HG03575 (cell line): ENCODE measurements at regions not wholly inside any gene's neighbourhood (a gene's known extent, or its start where the extent isn't known, plus 50 kb on each side); places are given as distances from the start of the nearest gene placed in this dataset.
"Not testable (repeated sequence)": the region's sequence is repeated elsewhere in the genome, so short reads cannot be mapped to it uniquely, and the experiment has no call there.

Source experiments
- ATAC-seq: cut with Tn5 transposase; IDR thresholded peaks from one replicate; pipeline ENCODE4 v1.9.1; 2021; ENCODE audit not compliant: unreplicated experiment, insufficient number of reproducible peaks, low FRiP score; ENCODE audit errors: extremely low read depth

GRCh38 chr11:26937386-26937785 is 56.5 kb upstream of the FIBIN start:
- no peak for ATAC-seq

- not testable (repeated sequence) for ATAC-seq
Observed at GRCh38 chr11:26940501-26940900, 53.4 kb upstream of the FIBIN start.

DNA sequence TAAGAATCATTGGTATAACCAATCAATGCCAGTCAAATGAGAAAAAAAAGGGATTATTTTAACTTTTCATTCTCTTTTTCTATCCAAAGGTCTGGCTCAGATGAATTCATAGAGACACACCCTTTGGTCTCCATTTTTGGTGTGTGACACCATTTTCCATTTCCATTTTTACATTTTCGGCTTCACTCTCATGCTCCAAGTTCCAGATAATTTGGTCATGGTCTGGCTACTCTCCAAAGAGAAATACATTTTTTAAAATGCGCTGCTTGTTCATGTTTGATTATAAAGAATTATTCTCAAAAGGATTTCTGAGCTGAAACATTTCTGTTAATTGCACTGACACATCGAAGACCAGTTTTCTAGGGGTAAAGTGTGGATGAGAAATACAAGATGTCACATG is 51.6 kb upstream of the FIBIN start:
- no peak for ATAC-seq

GRCh38 chr11:26943636-26944035 is 50.3 kb upstream of the FIBIN start:
- ATAC-seq = no peak
